Heart left ventricle (tissue), 16 donors: ENCODE measurements at regions not wholly inside any gene's neighbourhood (a gene's known extent, or its start where the extent isn't known, plus 50 kb on each side); places are given as distances from the start of the nearest gene placed in this dataset.

Experiments used
- ATAC-seq, 4 donors: fragments of 200-7000 bp; cut with Tn5 transposase; one replicate each; pipeline ENCODE4 v1.9.1; 2020 to 2022; ENCODE audit warnings: moderate library complexity in 4 of 4, mild to moderate bottlenecking in 3 of 4, moderate number of reproducible peaks in 1 of 4
- DNase-seq, 5 donors: peaks; one replicate each; pipeline ENCODE4 v3.0.0-alpha.2; 2020
- H3K27ac ChIP-seq, 12 donors: fragments of 200-600 bp; sonication (generic) in 4 of 12; one replicate each; pipeline versions ENCODE4 v1.5.0 to v1.8.0; 2016 to 2022; ENCODE audit warnings: mild to moderate bottlenecking in 2 of 12
- H3K27me3 ChIP-seq, 9 donors: fragments of 200-600 bp; sonication (generic) in 2 of 9; one replicate each; pipeline versions ENCODE4 v1.5.1 to v1.8.0; 2016 to 2022; ENCODE audit warnings: mild to moderate bottlenecking in 3 of 9
- H3K36me3 ChIP-seq, 9 donors: fragments of 200-600 bp; sonication (generic) in 2 of 9; one replicate each; pipeline versions ENCODE4 v1.5.0 to v1.8.0; 2018 to 2022; ENCODE audit warnings: mild to moderate bottlenecking in 2 of 9
- H3K4me1 ChIP-seq, 12 donors: fragments of 200-600 bp; sonication (generic) in 4 of 12; one replicate each; pipeline versions ENCODE4 v1.5.0 to v1.8.0; 2016 to 2022; ENCODE audit warnings: mild to moderate bottlenecking in 3 of 12
- H3K4me3 ChIP-seq, 12 donors: fragments of 200-600 bp; sonication (generic) in 4 of 12; one replicate each; pipeline versions ENCODE4 v1.5.0 to v1.8.0; 2017 to 2022; ENCODE audit warnings: mild to moderate bottlenecking in 9 of 12, moderate library complexity in 4 of 12
- H3K9me3 ChIP-seq, 12 donors: fragments of 200-600 bp; sonication (generic) in 4 of 12; one replicate each; pipeline versions ENCODE4 v1.5.0 to v1.8.0; 2016 to 2022; ENCODE audit warnings: mild to moderate bottlenecking in 1 of 12
- CTCF ChIP-seq, 12 donors: fragments of 200-600 bp; sonication (generic) in 4 of 12; IDR thresholded peaks; one replicate each; pipeline versions ENCODE4 v1.5.0 to v1.8.0; 2018 to 2022; ENCODE audit warnings: antibody characterized with exemption in 12 of 12, mild to moderate bottlenecking in 5 of 12
- POLR2A ChIP-seq, 2 donors: fragments of 450-650 bp; IDR thresholded peaks; one replicate each; pipeline ENCODE4 v1.6.1; 2017; ENCODE audit warnings: antibody characterized with exemption in 2 of 2, mild to moderate bottlenecking in 2 of 2, moderate library complexity in 2 of 2
- WGBS, 4 donors: extraction: QIAGEN DNeasy Blood & Tissue Kit in 2 of 4; methylation state at CpG; one replicate each; pipeline versions ENCODE4 v1.1.5 to v1.1.7; 2013 to 2018; 5-methylcytosine and 5-hydroxymethylcytosine counted together
- intact Hi-C, 10 donors: fragments of 100-400 bp; cut with DNase I; formaldehyde crosslinking; loops; one replicate each; pipeline versions ENCODE4 v1.11.1 to v1.14.2; 2022
- donor health status: ischemic (EF 13 %, LVEDD 7.1; RV severe dilation, severe dysfunction).
- donor health status: healthy with polysubstance abuse.
- donor health status: DM: no; HTN: yes; CAD: no.
- donor health status: DM: no; HTN: no; CAD: no.
- donor health status: ischemic (EF 25% LVEDD 6.9; RV normal size, moderate dysfunction).
- donor health status: ischemic (EF 25% LVEDD 5.7; RV mildly dilated, moderate dysfunction).
- donor health status: healthy.
- donor health status: DM: yes; HTN: yes; CAD: no.
- donor health status: ischemic (EF 35%, LVEDD 5.7; RV mildly dilated, moderate dysfunction).
- donor health status: nonischemic (EF 11% LVEDD 7.7; RV severe dilation, severe dysfunction).
- donor health status: DM: yes; HTN: yes; CAD: no.
- donor health status: PGD.
- donor health status: ischemic (EF 29% LVEDD 5.4; RV normal size, mild dysfunction).
- donor health status: nonischemic (EF 23%, LVEDD 6.1; RV moderate dilation, normal function).

- no peak for ATAC-seq
Observed at GRCh38 chr4:13844740-13845139, 217.2 kb upstream of the BOD1L1 start.

GRCh38 chr4:13849778-13850177 is 222.3 kb upstream of the BOD1L1 start:
- no peaks in the 10 kb centered on the region for H3K27me3 ChIP-seq
- TF ChIP-seq POLR2A (IDR thresholded peaks at IDR 0.05) = no peak
- no peak for TF ChIP-seq CTCF (IDR thresholded peaks at IDR 0.05)
- no peaks in the 10 kb centered on the region for H3K4me1 ChIP-seq
- H3K4me3 ChIP-seq = no peak overlapping the region
- no peaks in the 10 kb centered on the region for H3K36me3 ChIP-seq
- no peaks in the 10 kb centered on the region for H3K9me3 ChIP-seq
- intact Hi-C loops = no loop called here
- ATAC-seq (no peak), DNase-seq (no peak)
- H3K27ac ChIP-seq = no peak overlapping the region
- 65 to 80% (median 72%) methylated on average over 2 of the region's 2 CpGs for WGBS, 4 donors

More at GRCh38 chr4:13844740-13845139, 217.2 kb upstream of the BOD1L1 start:
- intact Hi-C loops = loop anchor here in 1 of 10 donors (5.0 kb wide), 1 partner anchor 187 kb away; no protein-coding TSS in a partner anchor
- no peaks in the 10 kb centered on the region for H3K27me3 ChIP-seq
- H3K36me3 ChIP-seq = no peaks in the 10 kb centered on the region
- H3K27ac ChIP-seq = no peak overlapping the region
- no peaks in the 10 kb centered on the region for H3K4me1 ChIP-seq
- no peaks in the 10 kb centered on the region for H3K9me3 ChIP-seq
- no peak for TF ChIP-seq POLR2A (IDR thresholded peaks at IDR 0.05)
- TF ChIP-seq CTCF (IDR thresholded peaks at IDR 0.05) = no peak
- no peak overlapping the region for H3K4me3 ChIP-seq
- no peak for DNase-seq
- 61 to 78% (median 71%) methylated on average over 1 of the region's 1 CpG for WGBS, 4 donors

GRCh38 chr4:13851085-13851940 is 223.8 kb upstream of the BOD1L1 start:
- WGBS, 4 donors = 85 to 94% (median 90%) methylated on average over 12 of the region's 12 CpGs
- no peak for ATAC-seq
- intact Hi-C loops = no loop called here

More at GRCh38 chr4:13851085-13851940, 223.8 kb upstream of the BOD1L1 start:
- Histone ChIP-seq H3K36me3 (no peaks in the 10 kb centered on the region), H3K4me1 (no peaks in the 10 kb centered on the region), H3K27ac (no peak overlapping the region), H3K9me3 (no peaks in the 10 kb centered on the region), H3K27me3 (no peaks in the 10 kb centered on the region), H3K4me3 (no peak overlapping the region)
- no peak for TF ChIP-seq CTCF (IDR thresholded peaks at IDR 0.05)
- no peak for TF ChIP-seq POLR2A (IDR thresholded peaks at IDR 0.05)
- no peak for DNase-seq
